ENCODE measurements at regions not wholly inside any gene's neighbourhood (a gene's known extent, or its start where the extent isn't known, plus 50 kb on each side); places are given as distances from the start of the nearest gene placed in this dataset.

DNA sequence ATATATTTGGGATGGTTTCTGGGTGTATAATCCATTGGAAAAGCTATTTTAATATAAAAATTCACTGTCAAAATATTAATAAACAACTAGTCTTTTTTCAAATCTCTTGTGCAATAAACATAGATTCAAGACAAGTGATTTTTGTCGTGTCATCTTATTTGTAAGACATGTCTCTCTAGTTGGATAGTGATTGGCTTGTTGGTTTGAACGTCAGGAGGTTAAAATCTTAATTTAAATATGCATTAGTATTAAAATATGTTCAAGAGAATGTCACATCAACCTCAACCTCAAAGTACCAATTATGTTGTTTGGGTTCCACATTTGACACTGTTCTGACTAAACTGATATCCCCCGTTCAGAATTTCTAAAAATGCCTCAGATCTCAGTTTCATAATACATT lies 287.6 kb downstream of the CASP12 start:
- TF ChIP-seq CTCF (conservative IDR thresholded peaks at IDR 0.05 in 1 of 2, IDR thresholded peaks at IDR 0.05 in 1 of 2; ENCODE audit: low read depth in 1 of 2, low read length in 2 of 2) (no peak), EZH2 (IDR thresholded peaks at IDR 0.05; ENCODE audit: low read length, missing control alignments) (no peak)
